ENCODE measurements at regions not wholly inside any gene's neighbourhood (a gene's known extent, or its start where the extent isn't known, plus 50 kb on each side); places are given as distances from the start of the nearest gene placed in this dataset.

DNA sequence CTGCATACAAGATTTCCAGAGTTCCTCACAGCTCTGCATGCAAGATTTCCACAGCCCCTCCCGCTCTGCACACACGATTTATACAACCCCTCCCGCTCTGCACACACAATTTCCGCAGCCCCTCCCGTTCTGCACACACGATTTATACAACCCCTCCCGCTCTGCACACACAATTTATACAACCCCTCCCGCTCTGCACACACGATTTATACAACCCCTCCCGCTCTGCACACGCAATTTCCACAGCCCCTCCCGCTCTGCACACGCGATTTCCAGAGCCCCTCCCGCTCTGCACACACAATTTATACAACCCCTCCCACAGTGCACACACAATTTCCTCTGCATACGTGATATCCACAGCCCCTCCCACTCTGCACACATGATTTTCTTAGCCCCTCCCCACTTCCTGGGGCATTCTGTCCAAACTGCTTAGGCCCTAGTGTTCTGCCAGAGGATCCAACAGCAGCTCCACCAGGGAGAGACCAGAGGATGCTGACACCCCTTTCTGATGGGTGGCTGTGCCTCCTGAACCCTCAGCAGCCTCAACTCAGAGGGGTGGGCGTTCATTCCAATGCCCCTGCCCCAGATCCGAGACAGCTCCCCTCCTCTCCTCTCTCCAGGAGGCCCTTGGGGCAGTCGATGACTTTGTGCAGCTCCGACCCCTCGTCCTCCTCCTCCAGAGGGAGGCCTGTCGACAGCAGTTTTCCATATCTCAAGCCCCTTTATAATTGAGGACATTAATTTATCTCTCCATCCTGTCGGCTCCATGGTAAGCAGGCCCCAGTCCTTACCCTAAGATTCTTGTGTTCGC is 671.7 kb downstream of the BRD1 start:
- H3K9me3 ChIP-seq (replicated peaks in 1 of 3): no peaks in the 10 kb centered on the region
- no peak overlapping the region for H3K27ac ChIP-seq
- no peaks in the 10 kb centered on the region for H3K27me3 ChIP-seq
- no peak for DNase-seq
- H3K4me3 ChIP-seq: no peak overlapping the region
- H3K36me3 ChIP-seq (replicated peaks in 1 of 2): no peaks in the 10 kb centered on the region
- WGBS, 4 donors: 49 to 68% (median 59%) methylated on average over 21 to 24 of the region's 24 CpGs
- TF ChIP-seq POLR2A (IDR thresholded peaks at IDR 0.05): no peak
- intact Hi-C loops (cut with DNase I): no loop called here
- H3K4me1 ChIP-seq (replicated peaks in 1 of 2): no peaks in the 10 kb centered on the region

DNA sequence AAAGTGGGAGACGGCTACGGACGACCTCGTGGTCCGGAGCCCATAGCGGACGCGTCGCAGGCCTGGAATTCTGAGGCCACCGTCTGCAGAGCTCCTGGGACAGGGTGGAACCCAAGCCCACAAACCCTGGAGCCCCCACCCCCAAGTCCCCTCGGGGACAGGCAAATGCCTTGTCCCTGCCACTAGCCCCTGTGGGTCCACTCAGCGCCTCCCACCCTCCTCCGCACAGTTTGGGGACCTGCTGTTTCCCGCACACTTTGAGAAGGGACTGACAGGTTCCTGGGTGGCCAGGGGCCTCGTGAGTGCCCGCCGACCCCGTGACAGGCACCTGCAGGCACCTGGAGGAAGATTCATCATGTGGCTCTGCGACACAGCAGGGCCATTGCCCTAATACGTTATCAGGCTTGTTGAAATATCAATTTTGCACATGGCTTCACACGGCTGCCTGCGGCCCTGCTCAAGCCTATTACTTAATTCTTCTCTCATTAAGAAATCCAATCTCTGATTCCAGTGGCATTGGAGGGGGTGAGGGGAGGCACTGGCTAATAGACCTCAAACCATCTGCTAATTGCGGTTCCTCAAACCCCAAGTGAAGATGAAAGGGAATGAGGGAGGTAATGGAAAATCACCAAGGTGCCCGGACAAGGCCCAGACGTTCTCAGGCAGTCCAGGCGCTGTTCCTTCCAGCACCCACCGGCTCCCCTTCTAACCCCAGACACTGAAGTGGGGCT is 672.5 kb downstream of the BRD1 start:
- no peaks in the 10 kb centered on the region for H3K36me3 ChIP-seq (replicated peaks in 1 of 2)
- no peak overlapping the region for H3K4me3 ChIP-seq
- no peaks in the 10 kb centered on the region for H3K4me1 ChIP-seq (replicated peaks in 1 of 2)
- H3K27me3 ChIP-seq: no peaks in the 10 kb centered on the region
- WGBS, 4 donors: 60 to 71% (median 64%) methylated on average over 23 to 27 of the region's 27 CpGs
- H3K9me3 ChIP-seq (replicated peaks in 1 of 3): no peaks in the 10 kb centered on the region
- no peak overlapping the region for H3K27ac ChIP-seq
- TF ChIP-seq, protein P1, sequence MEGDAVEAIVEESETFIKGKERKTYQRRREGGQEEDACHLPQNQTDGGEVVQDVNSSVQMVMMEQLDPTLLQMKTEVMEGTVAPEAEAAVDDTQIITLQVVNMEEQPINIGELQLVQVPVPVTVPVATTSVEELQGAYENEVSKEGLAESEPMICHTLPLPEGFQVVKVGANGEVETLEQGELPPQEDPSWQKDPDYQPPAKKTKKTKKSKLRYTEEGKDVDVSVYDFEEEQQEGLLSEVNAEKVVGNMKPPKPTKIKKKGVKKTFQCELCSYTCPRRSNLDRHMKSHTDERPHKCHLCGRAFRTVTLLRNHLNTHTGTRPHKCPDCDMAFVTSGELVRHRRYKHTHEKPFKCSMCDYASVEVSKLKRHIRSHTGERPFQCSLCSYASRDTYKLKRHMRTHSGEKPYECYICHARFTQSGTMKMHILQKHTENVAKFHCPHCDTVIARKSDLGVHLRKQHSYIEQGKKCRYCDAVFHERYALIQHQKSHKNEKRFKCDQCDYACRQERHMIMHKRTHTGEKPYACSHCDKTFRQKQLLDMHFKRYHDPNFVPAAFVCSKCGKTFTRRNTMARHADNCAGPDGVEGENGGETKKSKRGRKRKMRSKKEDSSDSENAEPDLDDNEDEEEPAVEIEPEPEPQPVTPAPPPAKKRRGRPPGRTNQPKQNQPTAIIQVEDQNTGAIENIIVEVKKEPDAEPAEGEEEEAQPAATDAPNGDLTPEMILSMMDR (IDR thresholded peaks at IDR 0.05): no peak
- no peak for TF ChIP-seq POLR2A (IDR thresholded peaks at IDR 0.05)
- intact Hi-C loops (cut with DNase I): no loop called here
- no peak for DNase-seq

DNA sequence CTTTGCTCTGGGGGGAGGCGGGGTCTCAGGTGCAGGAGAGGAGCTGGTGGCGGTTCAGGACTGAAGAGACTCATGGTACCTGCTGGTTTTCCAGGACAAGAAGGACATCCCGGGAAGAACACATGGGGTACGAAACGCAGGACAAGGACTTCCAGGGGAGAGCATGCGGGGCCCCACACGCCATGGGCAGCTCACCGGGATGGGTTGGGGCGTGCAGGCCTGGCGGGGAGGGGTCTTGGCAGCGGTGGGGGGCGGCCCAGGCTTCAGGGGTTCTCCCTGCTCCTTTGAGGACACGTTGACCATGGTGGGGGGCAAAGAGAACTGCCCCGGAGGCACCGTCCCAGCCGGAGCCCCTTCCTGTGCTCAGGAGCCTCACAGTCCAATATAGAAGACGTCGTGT is 673.2 kb downstream of the BRD1 start:
- intact Hi-C loops (cut with DNase I): no loop called here
- DNase-seq: no peak
- 68 to 70% (median 69%) methylated on average over 11 to 18 of the region's 18 CpGs for WGBS, 4 donors
- no peaks in the 10 kb centered on the region for H3K27me3 ChIP-seq
- no peaks in the 10 kb centered on the region for H3K4me1 ChIP-seq (replicated peaks in 1 of 2)
- TF ChIP-seq POLR2A (IDR thresholded peaks at IDR 0.05): no peak
- TF ChIP-seq, protein P1 (IDR thresholded peaks at IDR 0.05): no peak
- no peak overlapping the region for H3K27ac ChIP-seq
- H3K9me3 ChIP-seq (replicated peaks in 1 of 3): no peaks in the 10 kb centered on the region
- H3K36me3 ChIP-seq (replicated peaks in 1 of 2): no peaks in the 10 kb centered on the region
- no peak overlapping the region for H3K4me3 ChIP-seq

DNA sequence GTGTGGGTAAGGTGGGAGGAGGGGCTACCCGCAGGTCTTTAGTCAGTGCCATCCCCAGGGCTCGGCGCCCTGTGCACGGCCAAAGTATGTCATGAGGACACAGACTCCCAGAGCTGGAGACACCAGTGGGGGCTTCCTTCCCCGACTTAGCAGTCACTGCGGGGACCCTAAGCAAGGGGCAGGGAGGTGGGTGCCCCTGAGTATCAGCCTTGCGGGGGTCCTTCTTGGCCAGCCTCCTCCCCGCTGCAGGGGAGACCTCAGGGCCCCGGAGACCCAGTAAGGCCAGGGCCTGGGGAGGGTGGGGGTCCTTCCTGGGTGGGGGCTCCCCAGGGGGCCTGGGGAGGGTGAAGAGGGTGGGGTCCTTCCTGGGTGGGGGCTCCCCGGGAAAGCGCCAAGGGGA is 673.8 kb downstream of the BRD1 start:
- no peak for DNase-seq
- Histone ChIP-seq H3K4me3 (no peak overlapping the region), H3K27ac (no peak overlapping the region), H3K36me3 (replicated peaks in 1 of 2) (no peaks in the 10 kb centered on the region), H3K4me1 (replicated peaks in 1 of 2) (no peaks in the 10 kb centered on the region), H3K9me3 (replicated peaks in 1 of 3) (no peaks in the 10 kb centered on the region), H3K27me3 (no peaks in the 10 kb centered on the region)
- TF ChIP-seq, protein P1 (IDR thresholded peaks at IDR 0.05): no peak
- TF ChIP-seq POLR2A (IDR thresholded peaks at IDR 0.05): no peak
- WGBS, 4 donors: 82 to 92% (median 86%) methylated on average over 7 to 11 of the region's 11 CpGs
- intact Hi-C loops (cut with DNase I): no loop called here

Data from adrenal gland (tissue), 9 donors.